NCI-H510A treated with DMSO at 0.1 percent for 48 hours (cell line): ENCODE measurements at regions not wholly inside any gene's neighbourhood (a gene's known extent, or its start where the extent isn't known, plus 50 kb on each side); places are given as distances from the start of the nearest gene placed in this dataset.

Experiments used
- DNase-seq: peaks from one replicate; lab custom pipeline; 2025; lab: John Stamatoyannopoulos, UW

- DNase-seq = no peak
Measured at GRCh38 chr6:2562721-2563451, 187.8 kb downstream of the MYLK4 start.

GRCh38 chr6:2560917-2561698 is 189.6 kb downstream of the MYLK4 start:
- no peak for DNase-seq

DNA sequence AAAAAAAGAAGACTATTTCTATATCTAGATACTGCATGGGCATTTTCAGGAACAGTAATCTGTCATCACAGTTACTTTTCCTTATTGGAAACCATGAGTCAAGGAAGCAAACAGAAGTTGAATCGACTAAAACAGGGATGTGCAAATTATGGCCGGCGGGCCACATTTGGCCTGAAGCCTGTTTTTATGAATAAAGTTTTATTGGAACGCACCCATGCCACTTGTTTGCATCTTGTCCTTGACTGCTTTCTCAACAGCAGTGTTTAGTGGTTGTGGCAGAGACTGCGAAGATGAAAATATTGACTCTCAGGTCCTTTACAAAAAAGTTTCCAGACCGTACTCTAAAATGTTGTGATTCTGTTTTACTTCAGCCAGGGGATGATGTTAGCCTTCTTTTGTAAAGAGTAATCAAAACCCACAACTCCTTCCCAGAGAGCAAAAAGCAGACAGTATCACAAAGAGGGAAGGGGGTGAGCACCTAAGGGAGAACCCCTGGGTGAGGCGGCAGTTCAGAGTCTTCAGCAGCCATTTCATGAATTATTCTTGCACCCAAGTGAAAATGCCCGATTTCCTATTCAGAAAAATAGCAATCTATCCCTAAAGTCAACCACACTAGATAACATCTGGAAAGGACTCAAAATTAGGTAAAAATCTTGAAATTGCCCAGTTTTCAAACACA is 190.4 kb downstream of the MYLK4 start:
- DNase-seq = no peak

GRCh38 chr6:2558861-2559801 is 191.6 kb downstream of the MYLK4 start:
- no peak for DNase-seq

- no peak for DNase-seq
Measured at GRCh38 chr6:2558098-2558680, 192.5 kb downstream of the MYLK4 start.

GRCh38 chr6:2557181-2557720 is 193.5 kb downstream of the MYLK4 start:
- no peak for DNase-seq

DNA sequence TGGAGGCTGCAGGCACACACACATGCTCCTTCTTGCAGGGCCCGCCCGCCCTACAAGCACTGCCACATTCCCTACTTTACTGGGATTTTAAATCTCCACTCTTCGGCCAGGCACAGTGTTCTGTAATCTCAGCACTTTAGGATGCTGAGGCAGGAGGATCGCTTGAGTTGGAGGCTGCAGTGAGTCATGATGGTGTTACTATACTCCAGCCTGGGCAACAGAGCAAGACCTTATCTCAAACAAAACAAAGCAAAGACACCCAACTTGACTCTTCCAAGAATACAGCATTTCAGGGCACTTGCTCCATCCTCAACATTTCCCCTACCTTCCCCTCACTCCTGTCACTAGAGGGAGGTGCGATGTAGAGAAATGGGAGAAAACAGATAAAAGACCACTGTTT is 194.0 kb downstream of the MYLK4 start:
- no peak for DNase-seq

DNA sequence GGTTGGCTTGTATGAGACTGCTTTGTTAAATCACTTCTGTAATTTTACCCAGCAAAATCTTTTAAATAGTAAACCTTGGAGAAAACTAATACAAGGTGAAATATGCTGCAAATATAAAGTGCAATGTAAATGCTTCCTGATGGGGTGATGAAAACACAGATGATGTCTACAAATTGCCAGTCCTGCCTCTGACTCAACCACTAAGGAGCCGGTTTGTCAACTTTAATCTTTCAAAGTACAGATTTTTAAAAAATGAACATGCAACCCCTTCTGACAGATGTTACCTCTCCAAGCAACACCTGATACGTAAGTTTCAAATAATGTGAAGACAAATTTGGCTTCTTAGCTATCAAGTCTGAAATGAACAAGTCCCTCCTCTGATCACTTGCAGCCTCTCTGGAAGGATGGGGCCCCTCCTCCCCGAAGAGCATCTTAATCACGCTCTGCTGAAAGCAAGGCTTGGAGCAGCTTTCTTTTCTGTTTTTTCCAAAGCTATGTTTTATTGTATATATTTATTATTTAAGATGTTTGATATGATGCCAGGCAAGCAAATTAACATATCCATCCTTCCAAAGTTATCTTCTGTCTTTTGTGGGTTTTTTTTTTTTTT is 196.0 kb downstream of the MYLK4 start:
- DNase-seq = no peak

GRCh38 chr6:2552526-2553154 is 198.1 kb downstream of the MYLK4 start:
- DNase-seq = no peak

GRCh38 chr6:2551705-2552104 is 199.0 kb downstream of the MYLK4 start:
- DNase-seq = no peak

DNA sequence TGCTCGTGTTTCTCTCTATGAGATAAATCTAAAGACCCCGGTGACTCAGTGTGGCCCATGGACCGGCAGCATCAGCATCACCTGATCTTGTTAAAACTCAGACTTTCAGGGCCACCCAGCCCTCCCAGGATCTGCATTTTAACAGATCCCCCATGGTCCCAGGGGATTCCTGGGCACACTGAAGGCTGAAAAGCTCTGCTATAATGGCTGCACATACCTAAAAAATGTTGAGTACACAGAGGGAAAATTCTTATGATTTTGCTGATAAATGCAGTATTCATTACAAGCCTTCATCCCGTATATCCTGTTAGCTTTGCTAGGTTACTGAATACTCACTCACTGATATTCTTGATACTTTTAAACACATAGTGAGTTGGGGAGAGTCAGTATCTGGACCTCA is 200.5 kb downstream of the MYLK4 start:
- DNase-seq = no peak

DNA sequence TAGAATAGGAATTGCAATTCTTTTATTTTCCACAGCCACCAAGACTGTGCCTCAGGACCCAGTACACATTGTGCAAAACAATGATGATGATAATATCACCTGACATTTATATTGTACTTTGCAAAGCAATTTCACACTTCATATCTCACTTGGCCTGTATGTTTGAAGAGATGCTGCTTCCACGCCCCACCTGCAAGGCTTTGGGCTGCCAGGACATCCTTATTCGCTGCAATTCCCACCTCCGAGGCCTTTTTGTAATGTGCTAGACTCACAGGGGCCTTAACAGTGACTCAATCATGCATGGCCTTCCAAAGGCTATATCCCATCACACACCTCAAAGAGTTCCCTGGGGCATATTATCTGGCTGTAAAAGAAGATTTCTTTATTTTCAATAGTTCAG is 200.9 kb downstream of the MYLK4 start:
- DNase-seq = no peak

DNA sequence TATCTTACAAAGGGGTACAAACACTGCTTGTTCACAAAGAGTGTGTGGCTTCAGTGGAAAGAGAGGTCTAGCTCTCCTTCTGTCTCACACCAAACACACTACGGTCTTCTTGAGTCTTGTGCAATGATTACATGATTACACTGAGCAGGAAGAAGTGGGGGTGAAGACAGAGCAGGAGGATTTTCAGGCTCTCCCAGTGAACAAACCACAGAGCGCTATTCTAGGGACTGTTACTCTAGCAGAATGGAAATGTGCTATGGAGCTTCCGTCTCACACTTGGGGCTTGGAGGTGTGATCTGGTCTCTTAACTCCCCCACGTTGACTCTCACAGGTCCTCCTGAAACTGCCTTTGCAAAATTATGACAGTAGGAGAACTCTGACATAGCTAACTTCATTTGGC is 203.4 kb downstream of the MYLK4 start:
- no peak for DNase-seq

GRCh38 chr6:2546901-2547300 is 203.8 kb downstream of the MYLK4 start:
- no peak for DNase-seq

GRCh38 chr6:2545383-2546038 is 205.2 kb downstream of the MYLK4 start:
- DNase-seq = no peak

- DNase-seq = no peak
Measured at GRCh38 chr6:2543321-2543720, 207.4 kb downstream of the MYLK4 start.

GRCh38 chr6:2542858-2543218 is 207.9 kb downstream of the MYLK4 start:
- no peak for DNase-seq

GRCh38 chr6:2542101-2542857 is 208.4 kb downstream of the MYLK4 start:
- DNase-seq = no peak

DNA sequence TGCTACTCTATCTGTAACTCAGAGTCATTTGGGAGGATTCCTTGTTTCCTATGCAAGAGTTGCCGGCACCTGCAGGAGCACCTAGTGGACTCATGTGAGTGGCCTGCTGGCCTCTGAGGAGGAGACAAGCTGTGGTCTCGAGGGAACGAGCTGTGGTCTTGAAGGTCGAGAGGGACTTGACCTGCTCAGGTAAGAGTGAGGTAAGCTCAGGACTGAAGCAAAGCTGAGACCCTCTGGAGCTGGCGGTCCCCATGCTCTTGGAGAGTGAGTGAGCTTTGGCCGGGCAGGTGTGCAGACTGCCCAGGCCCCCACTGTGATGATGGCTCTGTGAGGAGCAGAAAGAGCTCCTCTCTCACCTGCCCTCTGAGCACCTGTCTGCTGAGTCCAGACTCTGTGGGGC is 214.3 kb downstream of the MYLK4 start:
- no peak for DNase-seq
